BLaER1 treated with 17β-estradiol and CSF1 and Interleukin-3, amounts not matched to agents 10 nM and 100 nM (cell line): ENCODE measurements at regions not wholly inside any gene's neighbourhood (a gene's known extent, or its start where the extent isn't known, plus 50 kb on each side); places are given as distances from the start of the nearest gene placed in this dataset.
"Not testable (repeated sequence)": the region's sequence is repeated elsewhere in the genome, so short reads cannot be mapped to it uniquely, and the experiment has no call there.

Experiments used
- H3K27ac ChIP-seq, 11 experiments: shearing (Covaris generic); formaldehyde crosslinking; 2 replicates each; pipeline ENCODE4 v1.8.1; 2022
- H3K27me3 ChIP-seq, 11 experiments: shearing (Covaris generic); formaldehyde crosslinking; 2 replicates each; pipeline ENCODE4 v1.8.1; 2022
- H3K36me3 ChIP-seq, 11 experiments: shearing (Covaris generic); formaldehyde crosslinking; 2 replicates each; pipeline ENCODE4 v1.8.1; 2022
- H3K4me1 ChIP-seq, 10 experiments: shearing (Covaris generic); formaldehyde crosslinking; 2 replicates each; pipeline ENCODE4 v1.8.1; 2022
- H3K4me2 ChIP-seq, 11 experiments: shearing (Covaris generic); formaldehyde crosslinking; 2 replicates each; pipeline ENCODE4 v1.8.1; 2022
- H3K4me3 ChIP-seq, 10 experiments: shearing (Covaris generic); formaldehyde crosslinking; 2 replicates each; pipeline ENCODE4 v1.8.1; 2022
- H3K9ac ChIP-seq, 11 experiments: shearing (Covaris generic); formaldehyde crosslinking; 2 replicates each; pipeline ENCODE4 v1.8.1; 2022
- H3K9me3 ChIP-seq, 11 experiments: shearing (Covaris generic); formaldehyde crosslinking; replicated peaks in 1 of 11; 2 replicates each; pipeline ENCODE4 v1.8.1; 2022
- H4K20me1 ChIP-seq, 11 experiments: shearing (Covaris generic); formaldehyde crosslinking; 2 replicates each; pipeline ENCODE4 v1.8.1; 2022
- Cebpa-rat ChIP-seq, 11 experiments: shearing (Covaris generic); IDR thresholded peaks; 2 replicates each; pipeline ENCODE4 v1.8.1; 2022

GRCh38 chr17:68106085-68106484, 70.5 kb downstream of the KPNA2 start:
- H3K4me2 ChIP-seq, result no peak overlapping the region

GRCh38 chr17:68107373-68107772, 71.8 kb downstream of the KPNA2 start:
- Histone ChIP-seq H3K4me2 (no peak overlapping the region), H3K4me3 (no peak overlapping the region), H3K27me3 (peaks cover 24 to 34% (median 29%) of the 10 kb centered on the region in 11 experiments), H3K36me3 (no peaks in the 10 kb centered on the region), H3K9me3 (peaks cover 10 to 17% (median 12%) of the 10 kb centered on the region in 11 experiments), H4K20me1 (peaks cover 0 to 5% (median 0%) of the 10 kb centered on the region in 11 experiments; a peak in 2 of 22 replicates), H3K27ac (no peak overlapping the region), H3K9ac (no peak overlapping the region), H3K4me1 (peaks cover 0 to 3% (median under 1%) of the 10 kb centered on the region in 10 experiments; a peak in 7 of 20 replicates)
- TF ChIP-seq Cebpa-rat (IDR thresholded peaks at IDR 0.05), result no peak

More at GRCh38 chr17:68106085-68106484, 70.5 kb downstream of the KPNA2 start:
- Histone ChIP-seq H3K27ac (no peak overlapping the region), H3K9me3 (peaks cover 12 to 20% (median 14%) of the 10 kb centered on the region in 11 experiments), H3K4me3 (no peak overlapping the region), H3K4me1 (peaks cover 6 to 11% (median 10%) of the 10 kb centered on the region in 10 experiments; a peak in 14 of 20 replicates), H3K27me3 (peaks cover 37 to 47% (median 42%) of the 10 kb centered on the region in 11 experiments), H3K9ac (no peak overlapping the region), H4K20me1 (peaks cover 0 to 6% (median 0%) of the 10 kb centered on the region in 11 experiments; a peak in 2 of 22 replicates), H3K36me3 (no peaks in the 10 kb centered on the region; a peak in 2 of 22 replicates)
- TF ChIP-seq Cebpa-rat (IDR thresholded peaks at IDR 0.05), result no peak

- no peak for TF ChIP-seq Cebpa-rat (IDR thresholded peaks at IDR 0.05)
- H4K20me1 ChIP-seq, result no peaks in the 10 kb centered on the region
- no peak overlapping the region for H3K27ac ChIP-seq
These were observed 72.9 kb downstream of the KPNA2 start for GRCh38 chr17:68108313-68109000.

GRCh38 chr17:68109404-68109803, 73.9 kb downstream of the KPNA2 start:
- H3K4me2 ChIP-seq, H3K27ac ChIP-seq, H4K20me1 ChIP-seq, H3K36me3 ChIP-seq, H3K4me3 ChIP-seq, H3K9ac ChIP-seq, H3K4me1 ChIP-seq: not testable (repeated sequence)
- H3K27me3 ChIP-seq, result peaks cover 4 to 14% (median 8%) of the 10 kb centered on the region in 11 experiments
- H3K9me3 ChIP-seq, result peaks cover 10 to 17% (median 12%) of the 10 kb centered on the region in 11 experiments

More at GRCh38 chr17:68108313-68109000, 72.9 kb downstream of the KPNA2 start:
- Histone ChIP-seq H3K27me3 (peaks cover 14 to 23% (median 18%) of the 10 kb centered on the region in 11 experiments), H3K36me3 (no peaks in the 10 kb centered on the region), H3K4me1 (no peaks in the 10 kb centered on the region), H3K9me3 (peaks cover 10 to 17% (median 12%) of the 10 kb centered on the region in 11 experiments), H3K4me2 (no peak overlapping the region), H3K9ac (no peak overlapping the region), H3K4me3 (no peak overlapping the region)

- not testable (repeated sequence) for H3K4me3 ChIP-seq, H3K27me3 ChIP-seq, H4K20me1 ChIP-seq, H3K9ac ChIP-seq, H3K36me3 ChIP-seq, H3K4me1 ChIP-seq, H3K27ac ChIP-seq, H3K4me2 ChIP-seq
- H3K9me3 ChIP-seq, result peaks cover 0 to 15% (median 8%) of the 10 kb centered on the region in 11 experiments; a peak in 13 of 22 replicates
These were observed 80.7 kb downstream of the KPNA2 start for GRCh38 chr17:68116211-68116610.

GRCh38 chr17:68122587-68122986, 87.1 kb downstream of the KPNA2 start:
- no peak for TF ChIP-seq Cebpa-rat (IDR thresholded peaks at IDR 0.05)
- Histone ChIP-seq H3K9me3 (peaks cover 0 to 15% (median 8%) of the 10 kb centered on the region in 11 experiments; a peak in 17 of 22 replicates), H3K4me2 (no peak overlapping the region)

GRCh38 chr17:68125111-68125870, 89.8 kb downstream of the KPNA2 start:
- no peaks in the 10 kb centered on the region for H4K20me1 ChIP-seq
- H3K4me2 ChIP-seq, result no peak overlapping the region
- no peaks in the 10 kb centered on the region for H3K4me1 ChIP-seq
- TF ChIP-seq Cebpa-rat (IDR thresholded peaks at IDR 0.05), result no peak
- peaks cover 0 to 15% (median 8%) of the 10 kb centered on the region in 11 experiments; a peak in 17 of 22 replicates for H3K9me3 ChIP-seq
- H3K9ac ChIP-seq, result no peak overlapping the region
- H3K27me3 ChIP-seq, result no peaks in the 10 kb centered on the region
- no peak overlapping the region for H3K4me3 ChIP-seq
- H3K36me3 ChIP-seq, result no peaks in the 10 kb centered on the region; a peak in 1 of 22 replicates
- H3K27ac ChIP-seq, result no peak overlapping the region

More at GRCh38 chr17:68122587-68122986, 87.1 kb downstream of the KPNA2 start:
- Histone ChIP-seq H3K4me3 (no peak overlapping the region), H3K9ac (no peak overlapping the region), H3K27ac (no peak overlapping the region), H3K27me3 (no peaks in the 10 kb centered on the region), H3K36me3 (no peaks in the 10 kb centered on the region; a peak in 1 of 22 replicates), H4K20me1 (no peaks in the 10 kb centered on the region), H3K4me1 (no peaks in the 10 kb centered on the region)

GRCh38 chr17:68127914-68128313, 92.4 kb downstream of the KPNA2 start:
- H3K36me3 ChIP-seq, result no peaks in the 10 kb centered on the region
- H3K9ac ChIP-seq, result no peak overlapping the region
- H3K9me3 ChIP-seq, result peaks cover 0 to 3% (median 2%) of the 10 kb centered on the region in 11 experiments; a peak in 7 of 22 replicates
- H3K27me3 ChIP-seq, result no peaks in the 10 kb centered on the region
- peaks cover 0 to 2% (median 0%) of the 10 kb centered on the region in 10 experiments; a peak in 2 of 20 replicates for H3K4me1 ChIP-seq
- no peak for TF ChIP-seq Cebpa-rat (IDR thresholded peaks at IDR 0.05)
- H4K20me1 ChIP-seq, result no peaks in the 10 kb centered on the region
- H3K27ac ChIP-seq, result no peak overlapping the region
- H3K4me2 ChIP-seq, result no peak overlapping the region
- H3K4me3 ChIP-seq, result no peak overlapping the region

GRCh38 chr17:68131456-68131855, 95.9 kb downstream of the KPNA2 start:
- H3K27me3 ChIP-seq, result no peaks in the 10 kb centered on the region
- no peak for TF ChIP-seq Cebpa-rat (IDR thresholded peaks at IDR 0.05)
- H3K27ac ChIP-seq, result no peak overlapping the region
- no peaks in the 10 kb centered on the region for H3K9me3 ChIP-seq
- no peak overlapping the region for H3K4me2 ChIP-seq
- peaks cover 0 to 12% (median 6%) of the 10 kb centered on the region in 10 experiments; a peak in 11 of 20 replicates for H3K4me1 ChIP-seq
- H3K36me3 ChIP-seq, result no peaks in the 10 kb centered on the region
- no peak overlapping the region for H3K4me3 ChIP-seq
- no peak overlapping the region for H3K9ac ChIP-seq
- no peaks in the 10 kb centered on the region; a peak in 1 of 22 replicates for H4K20me1 ChIP-seq
